ENCODE measurements at regions not wholly inside any gene's neighbourhood (a gene's known extent, or its start where the extent isn't known, plus 50 kb on each side); places are given as distances from the start of the nearest gene placed in this dataset.

DNA sequence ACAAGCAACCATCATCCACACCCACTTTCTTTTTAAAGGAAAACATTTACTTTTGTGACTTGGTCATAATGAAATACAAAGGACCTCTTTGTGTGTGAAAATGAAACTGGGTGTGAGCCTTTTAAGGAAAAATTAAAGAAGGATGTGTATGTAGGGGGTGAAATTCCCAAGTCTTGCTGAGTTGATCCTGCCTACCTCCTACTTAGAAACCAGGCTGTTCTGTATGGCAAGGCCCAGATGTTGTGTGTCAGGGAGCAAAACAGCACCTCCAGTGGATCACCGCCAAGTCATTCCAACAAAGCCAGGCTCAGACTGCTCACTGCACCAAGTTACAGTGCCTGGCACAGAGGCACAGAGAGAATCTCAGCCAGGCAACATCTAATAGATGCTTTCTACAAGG lies 198.5 kb upstream of the FBN2 start:
- 44% methylated on average over 1 of the region's 1 CpG for WGBS
- no peak for DNase-seq (ENCODE audit: low spot score in 2 of 2)
- no peaks in the 10 kb centered on the region for H3K4me1 ChIP-seq
- no peak overlapping the region for H3K27ac ChIP-seq
- no peaks in the 10 kb centered on the region for H3K36me3 ChIP-seq
- H3K4me3 ChIP-seq = no peak overlapping the region
- no peaks in the 10 kb centered on the region for H3K9me3 ChIP-seq
- TF ChIP-seq, protein P1, sequence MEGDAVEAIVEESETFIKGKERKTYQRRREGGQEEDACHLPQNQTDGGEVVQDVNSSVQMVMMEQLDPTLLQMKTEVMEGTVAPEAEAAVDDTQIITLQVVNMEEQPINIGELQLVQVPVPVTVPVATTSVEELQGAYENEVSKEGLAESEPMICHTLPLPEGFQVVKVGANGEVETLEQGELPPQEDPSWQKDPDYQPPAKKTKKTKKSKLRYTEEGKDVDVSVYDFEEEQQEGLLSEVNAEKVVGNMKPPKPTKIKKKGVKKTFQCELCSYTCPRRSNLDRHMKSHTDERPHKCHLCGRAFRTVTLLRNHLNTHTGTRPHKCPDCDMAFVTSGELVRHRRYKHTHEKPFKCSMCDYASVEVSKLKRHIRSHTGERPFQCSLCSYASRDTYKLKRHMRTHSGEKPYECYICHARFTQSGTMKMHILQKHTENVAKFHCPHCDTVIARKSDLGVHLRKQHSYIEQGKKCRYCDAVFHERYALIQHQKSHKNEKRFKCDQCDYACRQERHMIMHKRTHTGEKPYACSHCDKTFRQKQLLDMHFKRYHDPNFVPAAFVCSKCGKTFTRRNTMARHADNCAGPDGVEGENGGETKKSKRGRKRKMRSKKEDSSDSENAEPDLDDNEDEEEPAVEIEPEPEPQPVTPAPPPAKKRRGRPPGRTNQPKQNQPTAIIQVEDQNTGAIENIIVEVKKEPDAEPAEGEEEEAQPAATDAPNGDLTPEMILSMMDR (IDR thresholded peaks at IDR 0.05) = no peak
- TF ChIP-seq POLR2AphosphoS5 (IDR thresholded peaks at IDR 0.05) = no peak
- no peak for TF ChIP-seq POLR2A (IDR thresholded peaks at IDR 0.05)
- no peak for TF ChIP-seq EP300 (IDR thresholded peaks at IDR 0.05)
- H3K27me3 ChIP-seq = no peaks in the 10 kb centered on the region

DNA sequence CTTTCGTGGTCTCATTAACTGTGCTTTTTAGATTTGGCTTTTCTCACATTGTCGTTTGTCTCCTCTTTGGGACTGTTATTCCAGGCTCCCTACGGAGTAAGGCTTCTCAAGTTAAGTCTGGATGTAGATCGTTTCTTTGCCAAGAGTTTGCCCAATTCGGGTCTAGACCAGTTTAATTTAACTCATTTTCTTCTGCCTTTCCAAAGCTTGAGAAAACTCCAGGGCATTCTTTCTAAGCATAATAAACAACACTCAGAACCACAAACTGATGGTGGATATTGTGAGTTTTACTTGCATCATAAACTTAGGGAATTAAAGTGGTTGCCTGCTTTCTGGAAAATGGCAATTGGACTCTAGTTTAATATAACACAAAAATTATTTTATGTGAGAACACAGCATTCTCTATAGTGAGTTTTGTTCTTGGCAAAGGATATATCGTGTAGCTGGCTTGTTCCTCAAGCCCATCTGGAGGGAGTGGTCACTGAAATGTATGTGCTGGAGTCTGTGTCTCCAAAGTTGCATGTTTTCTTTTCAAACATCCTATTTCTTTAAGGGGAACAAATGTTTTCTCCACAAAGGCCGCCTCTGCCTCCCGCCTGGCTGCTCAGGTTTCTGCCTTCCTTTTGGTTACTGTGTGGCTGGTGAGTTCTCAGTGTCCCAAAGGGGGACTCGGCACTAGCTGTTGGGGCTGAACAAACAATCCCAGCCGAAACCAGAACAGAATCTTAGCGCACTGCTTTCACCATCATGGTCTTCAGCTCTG lies 211.3 kb upstream of the FBN2 start:
- Histone ChIP-seq H3K27ac (no peak overlapping the region), H3K4me1 (no peaks in the 10 kb centered on the region), H3K27me3 (no peaks in the 10 kb centered on the region), H3K4me3 (no peak overlapping the region), H3K36me3 (no peaks in the 10 kb centered on the region), H3K9me3 (no peaks in the 10 kb centered on the region)
- WGBS = 40% methylated on average over 11 of the region's 11 CpGs
- DNase-seq (ENCODE audit: low spot score in 2 of 2) = no peak
- TF ChIP-seq, protein P1 (IDR thresholded peaks at IDR 0.05) = no peak
- TF ChIP-seq POLR2AphosphoS5 (IDR thresholded peaks at IDR 0.05) = no peak
- no peak for TF ChIP-seq EP300 (IDR thresholded peaks at IDR 0.05)
- TF ChIP-seq POLR2A (IDR thresholded peaks at IDR 0.05) = no peak

DNA sequence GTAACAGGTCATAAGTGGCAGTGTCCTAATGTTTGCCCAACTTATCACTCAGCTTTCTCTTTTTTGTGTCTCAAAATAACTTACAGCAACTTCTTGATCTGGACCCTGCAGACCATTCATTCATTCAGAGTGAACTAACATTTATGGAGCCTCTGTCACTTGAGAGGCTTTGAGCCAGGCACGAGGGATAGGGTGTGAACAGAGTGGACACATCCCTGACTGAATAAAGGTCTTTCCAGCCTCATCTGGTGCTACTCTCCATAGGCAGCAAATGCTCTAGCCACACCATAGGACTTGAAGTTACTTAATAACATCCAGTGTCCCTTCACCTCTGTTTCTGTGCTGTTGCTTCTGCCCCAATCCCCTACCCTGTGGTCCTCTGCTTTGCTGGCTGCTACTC lies 212.1 kb upstream of the FBN2 start:
- Histone ChIP-seq H3K4me1 (no peaks in the 10 kb centered on the region), H3K9me3 (no peaks in the 10 kb centered on the region), H3K36me3 (no peaks in the 10 kb centered on the region), H3K27me3 (no peaks in the 10 kb centered on the region), H3K27ac (no peak overlapping the region), H3K4me3 (no peak overlapping the region)
- no peak for DNase-seq (ENCODE audit: low spot score in 2 of 2)
- TF ChIP-seq EP300 (IDR thresholded peaks at IDR 0.05) = no peak
- no peak for TF ChIP-seq POLR2A (IDR thresholded peaks at IDR 0.05)
- TF ChIP-seq POLR2AphosphoS5 (IDR thresholded peaks at IDR 0.05) = no peak
- TF ChIP-seq, protein P1 (IDR thresholded peaks at IDR 0.05) = no peak
- 73% methylated on average over 1 of the region's 1 CpG for WGBS

GRCh38 chr5:128757196-128757959 lies 207.9 kb upstream of the SLC27A6 start:
- no peak overlapping the region for H3K4me3 ChIP-seq
- TF ChIP-seq POLR2A (IDR thresholded peaks at IDR 0.05) (no peak), POLR2AphosphoS5 (IDR thresholded peaks at IDR 0.05) (no peak), EP300 (IDR thresholded peaks at IDR 0.05) (no peak)
- TF ChIP-seq, protein P1 (IDR thresholded peaks at IDR 0.05) = no peak
- WGBS = 46% methylated on average over 3 of the region's 3 CpGs
- H3K4me1 ChIP-seq = no peaks in the 10 kb centered on the region
- H3K27me3 ChIP-seq = no peaks in the 10 kb centered on the region
- H3K36me3 ChIP-seq = no peaks in the 10 kb centered on the region
- peaks cover 2% of the 10 kb centered on the region for H3K9me3 ChIP-seq
- DNase-seq (ENCODE audit: low spot score in 2 of 2) = no peak
- H3K27ac ChIP-seq = no peak overlapping the region

DNA sequence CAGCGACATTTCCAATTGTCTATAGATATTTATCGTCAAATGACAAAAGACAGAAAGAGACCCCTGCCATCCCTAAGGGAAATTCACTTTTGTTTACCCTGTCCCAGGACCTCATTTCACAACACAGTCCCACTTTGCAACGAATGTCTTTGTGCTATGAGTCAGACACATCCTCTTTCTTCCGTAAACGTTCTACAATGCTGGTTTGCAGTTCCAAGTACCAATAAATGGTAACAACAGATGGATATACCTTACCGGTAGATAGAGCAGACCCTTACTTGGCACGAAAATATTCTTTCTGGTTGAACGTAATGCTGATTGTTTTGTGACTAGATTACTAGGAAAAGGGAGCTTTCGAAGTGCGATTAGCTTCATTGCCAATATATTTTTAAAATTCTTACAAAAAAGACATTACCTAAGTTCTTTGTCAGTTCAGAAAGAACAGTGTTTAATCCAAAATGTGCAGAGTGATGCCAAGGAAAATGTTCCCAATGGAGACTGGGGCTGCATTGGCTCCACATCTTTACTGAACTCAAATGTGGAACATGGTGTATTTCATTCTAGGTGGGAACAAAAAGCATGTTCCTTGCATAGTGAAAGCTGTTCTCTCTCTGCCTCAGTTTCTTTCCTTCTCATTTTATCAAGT lies 202.5 kb upstream of the SLC27A6 start:
- Histone ChIP-seq H3K4me3 (no peak overlapping the region), H3K27ac (no peak overlapping the region), H3K27me3 (no peaks in the 10 kb centered on the region), H3K36me3 (no peaks in the 10 kb centered on the region), H3K4me1 (no peaks in the 10 kb centered on the region), H3K9me3 (peaks cover 2% of the 10 kb centered on the region)
- DNase-seq (ENCODE audit: low spot score in 2 of 2) = no peak
- TF ChIP-seq, protein P1 (IDR thresholded peaks at IDR 0.05) = no peak
- TF ChIP-seq POLR2AphosphoS5 (IDR thresholded peaks at IDR 0.05) (no peak), EP300 (IDR thresholded peaks at IDR 0.05) (no peak), POLR2A (IDR thresholded peaks at IDR 0.05) (no peak)
- WGBS = 75% methylated on average over 10 of the region's 10 CpGs
